Brain pericyte (primary cell): ENCODE measurements at regions not wholly inside any gene's neighbourhood (a gene's known extent, or its start where the extent isn't known, plus 50 kb on each side); places are given as distances from the start of the nearest gene placed in this dataset.

Experiments
- DNase-seq: peaks from one replicate; pipeline ENCODE4 v3.0.0-alpha.2; 2012; ENCODE audit warnings: low read depth, low spot score

DNA sequence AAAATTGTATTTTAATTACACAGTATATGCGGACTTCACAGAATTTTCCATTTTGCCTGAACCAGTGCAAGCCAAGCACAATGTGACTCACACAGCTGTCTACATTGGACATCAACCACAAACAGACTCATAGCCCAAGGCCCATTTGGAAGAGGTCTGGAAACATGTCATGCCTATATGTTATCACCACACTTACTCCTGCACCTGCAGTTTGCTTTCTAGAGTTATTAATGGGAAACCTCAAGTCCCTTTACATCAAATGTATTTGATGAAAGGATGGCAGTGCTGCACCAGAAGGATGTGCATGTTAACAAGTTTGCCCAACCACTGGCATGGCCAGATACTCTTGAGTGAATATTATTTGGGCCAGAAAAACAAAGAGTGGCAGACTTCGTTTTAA is 548.9 kb upstream of the CDH2 start:
- DNase-seq, result no peak

- DNase-seq, result no peak
Measured at GRCh38 chr18:28723506-28723905, 546.6 kb upstream of the CDH2 start.

GRCh38 chr18:28718696-28719095 is 541.8 kb upstream of the CDH2 start:
- no peak for DNase-seq

DNA sequence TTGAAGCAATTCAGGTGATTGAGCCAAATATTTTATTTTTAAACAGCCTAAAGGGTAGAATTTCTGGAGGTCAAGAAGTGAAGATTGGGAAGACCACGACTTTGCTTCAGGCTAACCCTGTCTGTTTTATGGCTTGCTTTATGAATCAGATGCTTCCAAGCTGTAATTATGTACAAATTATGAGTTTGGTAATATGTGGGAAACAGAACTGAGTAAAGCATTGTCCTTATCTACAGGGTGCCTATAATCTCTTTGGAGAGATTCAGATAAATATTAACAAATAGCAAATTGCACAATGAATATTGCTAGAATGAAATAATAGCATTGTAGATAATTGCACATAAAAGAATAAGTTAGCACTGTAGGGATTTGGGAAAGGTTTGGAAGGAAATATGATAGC is 539.4 kb upstream of the CDH2 start:
- no peak for DNase-seq

DNA sequence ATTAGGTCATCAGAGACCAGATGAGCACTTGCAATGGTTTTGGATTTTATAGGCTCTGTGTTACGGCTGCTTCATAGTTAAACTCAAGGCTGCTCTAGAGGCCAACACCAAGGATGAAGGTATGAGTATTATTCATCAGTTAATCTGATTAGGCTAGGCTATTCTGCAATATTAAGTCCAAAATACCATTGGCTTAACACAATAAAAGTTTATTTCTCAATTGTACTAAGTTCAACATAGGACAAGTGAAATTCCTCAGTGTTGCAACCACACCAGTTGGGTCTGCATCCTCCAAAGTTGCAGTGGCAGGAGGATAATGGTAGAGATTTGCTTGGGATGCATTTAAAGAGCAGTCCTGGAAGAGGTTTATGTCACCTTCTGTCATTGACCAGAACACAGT is 538.3 kb upstream of the CDH2 start:
- DNase-seq, result no peak

- no peak for DNase-seq
Measured at GRCh38 chr18:28714498-28714897, 537.6 kb upstream of the CDH2 start.

DNA sequence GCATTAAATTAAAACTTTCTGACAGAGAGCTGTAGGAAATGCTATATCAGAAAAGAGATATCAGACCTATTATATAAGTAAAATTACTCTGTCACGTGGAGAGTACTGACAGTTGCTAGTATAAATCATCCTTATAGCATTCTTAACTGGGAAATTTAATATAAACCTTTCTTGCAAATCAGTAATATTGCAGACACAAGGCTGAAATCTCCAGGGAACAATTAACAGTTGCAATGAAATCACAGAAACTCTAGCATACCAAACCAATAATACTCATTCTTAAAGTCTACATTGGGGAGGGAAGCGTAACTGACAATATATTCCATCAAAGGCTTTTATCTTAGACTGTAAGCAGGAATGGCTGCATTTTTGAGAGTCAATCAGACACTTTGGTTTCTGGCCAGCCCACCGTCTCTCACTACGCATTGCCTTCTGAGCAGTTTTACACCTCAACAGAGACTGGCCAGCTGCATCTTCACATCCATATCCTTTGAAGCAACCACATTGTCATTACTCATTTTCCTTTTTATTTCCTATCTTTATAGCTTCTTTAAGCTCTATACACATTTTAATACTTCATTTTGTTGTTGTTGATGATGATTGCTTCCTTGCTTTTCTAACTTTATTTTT is 536.0 kb upstream of the CDH2 start:
- DNase-seq, result no peak

- no peak for DNase-seq
Measured at GRCh38 chr18:28712172-28712571, 535.2 kb upstream of the CDH2 start.

DNA sequence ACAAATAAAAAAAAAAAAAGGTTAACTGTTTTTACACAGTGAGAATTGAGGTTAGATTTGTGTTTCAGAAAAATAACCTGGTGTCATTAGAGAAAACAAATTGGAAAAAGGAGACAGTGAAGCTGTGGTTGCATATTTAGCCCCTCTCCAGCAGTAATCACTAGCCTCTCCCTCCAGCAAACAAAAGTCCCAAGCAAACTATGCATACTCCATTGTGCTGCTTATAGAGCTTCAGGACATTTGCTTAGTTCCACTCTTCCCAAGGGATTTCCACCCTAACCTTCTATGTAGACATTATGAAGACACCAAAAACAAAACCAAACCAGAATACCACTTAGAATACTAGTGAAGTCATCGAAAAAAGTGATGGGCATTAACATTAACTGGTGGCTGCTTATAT is 534.2 kb upstream of the CDH2 start:
- DNase-seq, result no peak

DNA sequence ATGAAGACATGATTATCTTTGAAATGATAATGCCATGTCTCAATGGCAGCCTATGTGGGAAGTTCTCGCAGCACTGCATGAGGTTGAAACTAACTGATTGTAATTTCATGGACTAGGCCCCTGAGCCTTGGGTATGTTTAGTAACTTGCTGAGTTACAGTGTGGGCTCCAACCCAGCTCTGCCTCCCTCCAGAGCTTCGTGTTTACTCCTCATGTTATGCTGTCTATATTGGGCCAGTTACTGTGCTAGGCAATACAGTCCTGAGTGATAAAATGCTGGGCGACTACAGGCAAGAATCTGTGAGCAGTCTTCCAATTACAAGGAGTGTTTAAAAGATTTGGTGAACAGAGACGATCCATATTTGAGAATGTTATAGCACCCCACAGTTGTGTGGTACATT is 530.1 kb upstream of the CDH2 start:
- no peak for DNase-seq

DNA sequence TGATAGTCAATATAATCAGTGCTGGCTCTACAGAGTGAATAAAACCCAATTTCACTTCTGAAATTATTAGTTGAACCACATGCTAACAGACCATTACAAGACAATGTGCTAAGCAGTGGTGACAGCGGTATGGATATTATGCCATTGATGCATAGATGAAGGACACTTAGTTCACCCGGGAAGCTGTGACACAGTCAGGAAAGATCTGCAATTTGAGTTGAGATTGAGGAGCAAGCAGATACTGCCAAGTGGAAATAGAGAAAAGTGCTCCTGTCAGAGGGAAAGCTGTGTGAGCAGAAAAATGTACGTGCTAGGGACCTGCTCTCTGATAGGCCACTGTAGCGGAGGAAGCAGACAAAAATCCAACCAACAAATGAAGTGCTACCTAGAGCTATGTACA is 529.5 kb upstream of the CDH2 start:
- no peak for DNase-seq

DNA sequence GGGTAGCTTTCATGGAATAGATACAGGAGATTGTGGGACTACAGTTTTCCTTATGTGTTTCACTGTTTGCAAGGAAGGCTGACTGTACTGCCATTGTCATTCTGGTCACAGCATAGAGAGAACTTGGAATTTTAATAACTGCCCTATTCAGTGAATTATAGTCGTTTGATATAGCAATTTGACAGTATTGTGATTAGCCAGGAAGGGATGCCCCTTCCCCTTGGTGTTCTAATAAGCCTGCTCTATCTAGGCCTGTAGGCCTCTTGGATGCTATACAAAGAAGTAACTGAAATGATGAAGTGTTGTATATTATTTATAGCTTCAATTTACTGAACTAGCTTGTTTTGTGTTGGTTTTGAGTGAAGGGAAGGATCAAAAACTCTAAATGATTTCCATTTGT is 528.6 kb upstream of the CDH2 start:
- DNase-seq, result no peak

DNA sequence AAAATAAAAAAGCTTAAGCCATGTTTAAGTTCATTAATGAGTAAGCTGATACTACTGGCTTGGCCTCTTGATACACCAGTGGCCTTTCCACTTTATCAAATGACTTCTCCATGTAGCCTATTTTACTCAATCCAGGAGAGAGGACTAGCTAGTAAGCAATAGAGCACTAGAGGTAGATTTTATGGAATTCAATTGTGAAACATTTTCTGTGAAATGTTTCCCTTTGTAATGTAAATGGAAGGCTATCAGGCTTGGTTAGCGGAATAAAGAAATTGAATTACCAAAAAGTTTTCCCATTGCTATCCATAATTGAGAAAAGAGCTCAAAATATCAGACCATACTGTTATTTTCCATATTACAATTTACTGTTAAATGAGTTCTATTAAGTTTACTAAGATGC is 515.4 kb upstream of the CDH2 start:
- no peak for DNase-seq

DNA sequence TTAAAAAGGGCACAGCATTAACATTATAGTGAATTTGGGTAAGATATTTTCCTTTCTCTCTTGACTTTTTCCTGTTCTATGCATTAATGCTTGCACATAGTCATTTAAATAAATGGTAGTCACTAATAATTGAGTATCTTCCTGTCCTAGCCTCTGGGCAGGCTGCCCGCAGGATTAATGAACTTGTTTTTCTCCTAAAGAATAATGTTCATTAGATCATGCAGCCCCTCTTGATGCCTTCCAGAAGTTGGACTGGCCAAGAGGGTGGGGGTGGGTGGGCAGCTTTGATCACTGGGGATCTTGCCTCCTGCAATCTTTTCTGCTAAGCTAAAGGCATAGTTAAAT is 514.5 kb upstream of the CDH2 start:
- no peak for DNase-seq

DNA sequence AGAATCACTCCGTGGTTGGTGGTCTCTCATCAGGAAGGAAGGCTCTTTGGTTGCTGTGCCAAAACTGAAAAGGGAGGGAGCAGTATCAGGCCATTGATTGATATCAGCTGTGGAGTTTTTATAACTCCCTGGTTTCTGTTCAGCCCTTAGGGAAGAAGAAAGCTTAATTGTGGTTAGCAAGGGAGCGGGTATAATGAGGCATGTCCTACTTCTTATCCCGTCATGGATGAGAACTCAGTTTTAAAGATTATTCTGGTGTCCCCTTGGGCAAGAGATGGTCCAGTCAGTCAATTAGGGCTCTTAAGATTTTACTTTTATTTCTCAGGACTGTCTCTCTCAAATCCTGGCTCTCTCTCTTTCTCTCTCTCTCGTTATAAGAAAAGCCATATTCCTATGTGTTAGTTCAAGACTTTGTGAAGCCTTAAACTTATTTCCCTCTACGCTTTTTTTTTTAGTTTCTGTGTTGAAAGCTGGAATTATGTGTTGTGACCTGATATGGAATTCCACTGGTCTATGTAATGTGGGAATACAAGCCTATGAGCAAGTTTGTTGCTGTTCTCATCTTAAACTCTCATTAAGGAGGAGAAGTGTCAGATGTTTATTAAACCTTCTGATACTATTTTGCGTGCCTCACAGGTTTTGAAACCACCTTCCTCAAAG is 514.0 kb upstream of the CDH2 start:
- DNase-seq, result no peak

GRCh38 chr18:28690100-28690499 is 513.2 kb upstream of the CDH2 start:
- DNase-seq, result no peak

- no peak for DNase-seq
Measured at GRCh38 chr18:28689588-28689987, 512.7 kb upstream of the CDH2 start.

DNA sequence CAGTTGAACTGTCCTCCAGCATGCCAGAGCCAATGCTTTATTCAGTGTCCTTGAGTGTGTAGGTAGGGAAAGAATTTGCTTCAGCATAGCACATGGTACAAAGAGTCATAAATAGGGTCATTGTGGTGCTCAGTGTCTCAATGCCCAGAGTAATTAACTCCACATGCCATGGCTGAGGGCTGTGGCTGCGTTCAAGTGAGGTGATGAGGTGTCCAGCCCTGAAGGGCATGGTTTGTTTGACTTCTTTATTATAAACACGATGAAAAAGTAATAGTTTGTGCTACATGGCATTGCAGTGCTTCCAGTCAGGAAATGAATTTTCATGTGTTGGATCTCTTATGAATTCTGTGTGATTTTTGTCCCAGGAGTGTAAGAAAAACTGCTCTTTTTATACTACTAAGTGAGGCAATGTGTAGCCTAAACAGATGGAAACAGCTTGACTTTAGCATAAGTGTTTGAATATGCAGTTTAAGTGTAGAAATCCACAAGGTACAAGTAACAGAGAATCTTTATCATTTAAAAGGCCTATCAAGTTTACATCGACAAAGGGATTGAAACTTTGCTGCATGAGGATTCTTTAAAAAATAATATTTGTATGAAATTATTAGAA is 507.9 kb upstream of the CDH2 start:
- no peak for DNase-seq

GRCh38 chr18:28682912-28683311 is 506.0 kb upstream of the CDH2 start:
- DNase-seq, result no peak

DNA sequence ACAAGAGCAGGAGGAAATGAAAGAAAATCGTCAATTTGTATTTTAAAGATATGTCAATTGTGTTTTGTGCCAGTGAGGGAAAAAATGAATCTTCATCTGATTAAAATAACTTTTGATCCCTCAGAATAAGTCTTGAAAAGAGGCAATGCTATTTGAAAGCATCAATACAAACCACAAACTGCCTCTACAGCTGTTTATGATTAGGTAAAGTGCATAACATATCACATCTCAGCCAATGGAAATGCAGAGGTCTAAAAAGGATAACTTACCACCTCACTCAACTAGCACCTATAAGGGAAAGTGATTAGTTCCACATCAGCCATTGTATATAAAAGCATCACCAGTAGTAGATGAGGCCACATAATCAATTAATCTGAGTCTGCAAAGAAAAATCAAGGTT is 492.2 kb upstream of the CDH2 start:
- DNase-seq, result no peak

- DNase-seq, result no peak
Measured at GRCh38 chr18:28666216-28666615, 489.3 kb upstream of the CDH2 start.

DNA sequence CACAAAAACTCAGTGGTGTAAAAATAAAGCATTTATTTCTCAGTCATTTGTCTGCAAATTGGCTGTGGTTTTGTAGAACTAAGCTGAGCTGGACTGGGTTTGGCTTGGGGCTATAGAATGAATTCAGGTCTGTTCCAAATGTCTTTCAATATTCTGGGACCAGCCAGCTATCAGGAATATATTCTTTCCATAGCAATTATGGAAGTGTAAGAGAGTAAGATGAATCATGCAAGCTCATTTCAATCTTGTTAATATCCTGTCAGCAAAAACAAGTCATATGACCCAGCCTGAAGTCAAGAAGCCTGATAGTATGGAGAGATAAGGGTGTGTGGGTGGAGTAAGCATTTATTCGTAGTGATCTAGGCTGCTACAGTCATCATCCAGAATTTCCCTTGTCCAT is 481.0 kb upstream of the CDH2 start:
- no peak for DNase-seq

GRCh38 chr18:28652654-28653053 is 475.7 kb upstream of the CDH2 start:
- no peak for DNase-seq

DNA sequence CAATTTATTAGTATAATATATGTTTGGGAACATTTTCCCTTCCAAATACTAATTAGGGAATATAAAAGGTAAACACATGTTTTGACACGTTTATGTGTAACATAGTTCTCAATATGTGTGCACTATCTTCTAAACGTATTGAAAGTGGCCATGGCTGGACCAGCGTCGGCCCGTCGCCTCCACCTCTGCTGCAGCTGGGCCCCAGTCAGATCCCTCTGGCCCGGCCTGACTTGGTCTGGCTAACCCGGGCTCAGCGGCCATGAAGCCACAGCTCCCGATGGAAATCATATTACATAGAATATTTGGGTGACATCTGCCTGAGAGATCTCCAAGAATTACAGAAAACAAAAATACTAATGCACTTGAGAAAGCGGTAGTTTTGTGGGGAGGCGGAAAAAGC is 474.4 kb upstream of the CDH2 start:
- no peak for DNase-seq
